GM04504 (cell line): ENCODE measurements at regions not wholly inside any gene's neighbourhood (a gene's known extent, or its start where the extent isn't known, plus 50 kb on each side); places are given as distances from the start of the nearest gene placed in this dataset.
A peak's percentile ranks its signal among the peaks of the same experiment; 100 is the strongest.

Source experiments
- DNase-seq: peaks from one replicate; pipeline ENCODE4 v3.0.0-alpha.2; 2012; ENCODE audit warnings: low read depth

DNA sequence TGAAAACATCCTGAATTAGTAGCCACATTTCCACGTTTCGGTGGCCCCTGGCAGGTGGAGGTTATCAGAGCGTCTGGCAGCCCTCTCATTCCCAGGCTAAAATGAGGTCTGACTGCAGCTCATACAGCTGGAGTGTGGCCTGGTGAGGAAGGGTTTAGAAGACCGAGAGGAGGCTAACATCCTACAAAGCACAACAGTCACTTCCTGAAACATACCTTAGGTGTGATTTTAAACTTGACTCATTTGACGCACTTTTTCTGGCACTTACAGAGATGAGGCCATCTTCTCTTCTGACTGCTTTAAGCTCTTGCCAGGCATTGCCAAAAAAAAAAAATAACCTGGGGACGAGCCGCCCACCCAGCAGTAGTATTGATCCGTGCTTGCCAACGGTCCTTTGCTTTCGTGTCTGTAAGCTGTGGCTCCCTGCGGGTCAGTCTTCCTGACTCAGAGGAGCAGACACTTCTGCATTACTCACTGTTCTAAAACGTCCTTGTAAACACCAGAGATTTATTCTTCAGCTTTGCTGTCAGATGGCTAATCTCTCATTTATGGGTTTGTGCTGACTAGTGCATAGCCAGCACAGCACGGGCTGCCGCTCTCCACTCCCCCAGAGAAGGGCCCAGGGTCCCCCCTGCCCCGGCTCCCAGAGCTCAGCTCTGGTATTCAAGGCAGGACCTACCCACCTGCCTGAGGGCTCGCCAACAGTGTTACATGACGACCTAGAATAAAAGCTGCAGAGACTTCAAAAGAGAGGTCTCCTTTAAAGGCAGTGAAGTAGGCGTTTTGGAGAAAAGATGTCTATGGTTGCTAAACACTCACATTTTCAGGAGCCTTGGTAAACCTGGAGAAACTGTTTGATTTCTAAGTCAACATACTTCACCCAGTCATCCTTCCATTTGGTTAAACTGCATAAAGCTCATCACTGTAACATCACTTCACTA is 78.5 kb upstream of the FRMD1 start:
- DNase-seq = peak; percentile 83

DNA sequence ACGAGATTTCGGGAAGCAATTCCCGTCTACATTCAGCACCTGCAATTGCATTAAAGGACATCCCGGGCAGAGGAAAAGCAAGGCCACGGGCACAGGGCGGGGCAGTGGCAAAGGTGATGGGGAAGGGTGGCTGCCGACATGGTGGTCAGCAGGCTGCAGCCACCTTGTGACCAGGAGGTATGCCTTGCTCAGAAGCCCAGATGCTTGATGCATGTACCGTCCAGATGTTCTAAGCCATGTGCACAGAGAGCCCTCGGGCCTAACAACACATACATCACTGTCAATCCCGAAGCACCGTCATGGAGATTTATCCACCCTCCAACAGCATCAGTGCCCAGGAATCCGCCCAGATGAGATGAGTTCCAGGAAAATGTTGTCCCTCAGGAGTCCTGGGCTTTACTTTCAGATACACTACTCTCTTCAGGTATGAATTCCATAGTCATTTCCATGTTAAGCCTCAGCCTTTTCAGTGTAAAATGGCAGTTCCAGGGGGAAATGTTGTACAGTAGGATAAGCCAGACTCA is 77.8 kb upstream of the FRMD1 start:
- DNase-seq = no peak

DNA sequence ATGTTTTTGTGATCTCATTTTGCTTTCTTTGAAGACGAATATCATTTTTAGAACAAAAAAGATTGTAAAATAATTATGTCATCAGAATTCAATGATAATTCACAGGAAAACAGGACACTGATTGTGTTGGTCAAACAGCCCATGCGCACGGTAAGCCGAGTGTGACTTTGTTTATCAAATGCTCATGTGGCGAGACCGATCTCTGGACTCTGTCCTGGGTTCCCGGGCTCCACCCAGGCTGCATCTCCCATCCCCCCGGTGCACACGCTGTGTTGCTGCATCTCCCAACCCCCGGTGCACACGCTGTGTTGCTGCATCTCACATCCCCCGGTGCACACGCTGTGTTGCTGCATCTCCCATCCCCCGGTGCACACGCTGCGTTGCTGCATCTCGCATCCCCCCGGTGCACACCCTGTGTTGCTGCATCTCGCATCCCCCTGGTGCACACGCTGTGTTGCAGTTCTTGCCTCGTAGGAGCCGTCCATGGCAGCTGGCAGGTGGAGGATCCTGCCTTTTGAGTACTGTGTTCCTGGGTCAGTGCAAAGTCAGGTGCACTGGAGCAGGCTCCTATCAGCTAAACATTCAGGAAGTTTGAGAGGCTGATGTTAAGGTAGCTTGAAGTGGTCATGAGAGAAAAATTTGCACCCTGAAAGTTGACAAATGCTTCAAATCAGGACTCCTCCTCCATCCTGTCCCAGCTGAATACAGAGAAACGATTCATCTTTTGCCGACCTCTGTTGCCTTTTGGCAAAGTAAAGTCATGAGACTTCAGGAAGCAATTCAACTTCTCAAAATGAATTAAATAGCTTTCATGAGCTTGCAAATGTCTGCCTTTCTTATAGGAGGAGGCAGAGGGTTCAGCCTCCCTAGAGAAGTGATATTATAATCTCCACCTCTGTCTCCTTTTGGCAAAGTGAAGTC is 77.1 kb upstream of the FRMD1 start:
- no peak for DNase-seq

DNA sequence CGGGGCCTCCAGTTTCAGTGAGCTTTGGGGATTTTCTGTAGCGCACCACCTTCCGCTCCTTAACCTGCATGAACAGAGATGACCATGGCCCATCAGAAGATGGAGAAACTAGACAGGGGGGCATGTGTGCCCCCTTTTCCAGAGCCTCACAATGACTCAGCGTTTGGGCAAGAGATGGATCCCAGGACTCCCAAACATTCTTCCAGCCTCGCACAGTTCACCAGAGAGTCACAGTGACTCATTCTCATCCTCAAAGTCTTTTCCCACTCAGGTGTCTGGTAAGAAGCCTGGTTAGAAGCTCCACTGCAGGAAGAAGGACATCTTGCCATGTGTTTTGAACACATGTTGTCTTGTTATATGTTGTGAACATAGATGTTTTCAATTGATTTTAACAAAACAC is 76.2 kb upstream of the FRMD1 start:
- DNase-seq = peak; percentile 48

DNA sequence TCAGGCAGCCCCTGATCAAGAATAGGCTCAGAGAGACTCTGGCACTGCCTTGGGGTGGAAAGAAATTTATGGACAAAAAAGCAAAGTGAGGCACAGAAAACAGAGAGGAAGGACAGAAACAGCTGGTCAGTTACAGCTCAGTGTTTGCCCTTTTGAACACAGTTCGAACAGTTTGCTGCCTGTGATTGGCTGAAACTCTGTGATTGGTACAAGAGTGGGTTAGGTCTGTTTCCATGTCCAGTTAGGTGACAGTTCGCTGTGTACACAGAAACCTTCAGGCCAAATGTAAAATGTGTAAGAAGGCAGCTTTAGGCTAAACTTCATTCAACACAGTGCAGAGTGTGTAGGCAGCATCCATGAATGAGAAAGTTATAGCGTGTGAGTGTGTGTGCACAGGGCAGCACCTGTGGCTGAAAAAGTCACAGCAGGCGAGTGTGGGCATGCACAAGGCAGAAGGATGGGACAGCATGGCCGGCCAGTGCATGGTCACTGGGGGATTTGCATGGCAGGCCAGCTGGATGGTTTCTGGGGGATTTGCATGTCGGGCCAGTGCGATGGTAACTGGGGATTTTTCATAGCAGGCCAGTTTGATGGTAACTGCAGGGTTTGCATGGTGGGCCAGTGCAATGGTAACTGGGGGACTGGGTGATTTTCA is 75.4 kb upstream of the FRMD1 start:
- DNase-seq = no peak

DNA sequence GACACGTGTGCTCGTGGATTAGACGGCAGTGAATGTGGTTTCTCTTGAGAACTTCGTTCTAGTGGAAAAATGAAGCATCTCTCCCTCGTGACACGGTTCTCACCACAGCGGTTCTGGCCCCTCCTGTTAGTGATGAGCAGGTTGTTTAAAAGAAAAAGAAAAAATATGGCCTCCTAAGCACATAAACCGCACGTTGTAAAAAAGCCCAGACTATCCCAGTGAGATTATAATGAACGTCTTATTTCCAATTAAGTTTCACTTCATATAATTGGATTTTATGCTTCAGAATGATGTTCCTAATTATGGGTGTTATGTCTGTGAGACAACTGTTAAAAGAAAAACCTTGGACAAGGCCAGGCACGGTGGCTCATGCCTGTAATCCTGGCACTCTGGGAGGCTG is 74.5 kb upstream of the FRMD1 start:
- DNase-seq = no peak

DNA sequence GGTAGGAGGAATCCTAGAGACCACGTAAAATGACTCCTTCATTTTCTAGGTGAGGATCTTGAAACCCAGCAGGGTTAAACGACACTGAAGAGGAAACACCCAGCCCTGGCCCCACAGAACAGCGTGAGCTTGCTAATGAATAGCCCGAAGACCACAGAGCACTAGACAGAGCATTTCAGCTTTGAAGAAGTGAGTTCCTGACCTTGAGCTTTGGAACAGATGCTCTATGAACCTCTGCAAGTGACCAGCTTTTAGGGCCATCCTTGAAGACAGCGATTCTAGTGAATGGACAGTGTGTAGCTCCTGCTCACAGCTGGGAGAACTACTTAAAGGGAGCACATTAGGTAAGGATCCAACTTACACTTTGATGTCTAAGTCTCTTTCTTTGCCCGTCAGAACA is 74.0 kb upstream of the FRMD1 start:
- no peak for DNase-seq

DNA sequence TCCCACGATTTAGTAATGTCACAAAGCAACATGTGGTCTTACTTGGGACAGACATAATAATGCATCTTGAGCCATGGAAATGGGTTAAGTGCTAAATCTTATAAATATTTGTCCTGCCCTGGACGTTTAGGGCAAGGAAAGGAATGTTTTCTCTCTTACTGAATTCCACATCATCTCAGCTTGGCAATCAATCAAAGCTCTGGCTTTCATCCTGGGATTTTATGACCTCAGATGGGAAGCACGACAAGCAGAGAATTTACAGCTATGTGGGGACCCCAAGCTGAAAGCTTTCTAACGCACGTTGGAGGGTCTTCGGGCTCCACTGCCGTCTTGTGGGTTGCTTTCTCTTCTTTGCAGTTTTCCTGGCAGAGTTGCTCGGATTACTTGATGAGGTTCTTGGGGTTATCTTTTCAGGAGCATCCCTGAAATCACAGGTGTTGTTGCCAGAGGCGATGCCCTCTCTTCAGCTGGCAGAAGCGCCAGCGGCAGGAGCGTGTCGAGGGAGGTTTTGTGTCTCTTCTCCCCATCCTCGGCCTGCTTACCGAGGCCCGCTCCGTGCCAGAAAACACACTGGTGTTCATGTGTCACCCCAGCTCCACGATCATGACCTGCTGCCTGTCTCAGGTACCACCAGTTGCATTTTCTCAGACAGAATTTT is 73.4 kb upstream of the FRMD1 start:
- peak; percentile 32 for DNase-seq

DNA sequence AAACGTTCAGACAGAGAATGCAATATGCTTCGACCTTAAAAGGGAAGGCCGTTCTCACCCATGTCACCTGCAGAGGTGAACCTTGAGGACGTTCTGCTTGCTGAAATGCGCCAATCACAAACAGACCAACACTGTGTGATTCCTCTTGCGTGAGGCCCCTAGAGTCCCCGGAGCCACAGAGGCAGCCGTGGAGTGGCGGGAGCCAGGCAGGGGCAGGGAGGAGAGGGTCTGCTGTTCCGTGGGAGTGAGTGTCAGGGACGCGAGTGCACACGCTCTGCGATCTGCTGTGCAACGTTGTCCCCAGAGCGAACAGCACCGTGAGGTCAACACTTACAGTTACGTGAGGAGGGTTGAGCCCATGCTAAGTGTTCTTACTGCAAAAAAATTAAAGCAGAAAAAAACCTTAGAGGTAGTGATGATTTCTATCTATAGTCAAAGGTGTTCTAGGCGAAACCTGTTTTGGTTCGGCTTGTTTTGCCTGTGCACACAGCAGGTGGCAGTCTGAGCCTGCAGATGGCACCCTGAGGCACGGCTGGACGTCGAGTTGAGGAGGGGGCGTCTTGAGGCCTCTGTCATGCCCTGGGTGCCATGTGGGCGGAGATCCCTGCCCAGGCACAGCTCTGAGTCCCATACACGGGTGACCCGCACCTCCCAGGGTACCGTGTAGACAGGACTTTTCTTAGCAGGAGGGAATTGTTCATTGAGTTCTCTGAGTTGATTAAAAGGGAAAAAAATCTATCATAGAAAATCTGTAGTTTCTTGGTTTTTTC is 71.7 kb upstream of the FRMD1 start:
- no peak for DNase-seq

DNA sequence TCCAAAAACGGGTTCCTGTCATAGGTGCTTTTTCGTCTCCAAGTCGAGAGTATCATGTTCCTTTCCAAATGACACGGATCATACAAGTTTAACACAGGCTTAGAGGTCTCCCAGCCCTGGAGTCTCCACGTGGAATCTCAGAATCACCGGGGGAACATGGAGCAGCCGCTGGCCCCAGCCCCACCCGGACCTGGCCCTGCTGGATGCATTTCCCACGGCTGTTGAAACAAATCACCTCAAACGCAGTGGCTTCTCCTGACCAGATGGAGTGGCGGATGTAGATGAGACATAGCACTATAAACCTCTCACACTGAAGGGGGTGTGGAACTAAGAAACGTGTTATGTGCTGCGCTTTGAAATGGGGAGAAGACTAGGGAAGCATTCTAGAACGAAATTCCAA is 70.0 kb upstream of the FRMD1 start:
- no peak for DNase-seq

DNA sequence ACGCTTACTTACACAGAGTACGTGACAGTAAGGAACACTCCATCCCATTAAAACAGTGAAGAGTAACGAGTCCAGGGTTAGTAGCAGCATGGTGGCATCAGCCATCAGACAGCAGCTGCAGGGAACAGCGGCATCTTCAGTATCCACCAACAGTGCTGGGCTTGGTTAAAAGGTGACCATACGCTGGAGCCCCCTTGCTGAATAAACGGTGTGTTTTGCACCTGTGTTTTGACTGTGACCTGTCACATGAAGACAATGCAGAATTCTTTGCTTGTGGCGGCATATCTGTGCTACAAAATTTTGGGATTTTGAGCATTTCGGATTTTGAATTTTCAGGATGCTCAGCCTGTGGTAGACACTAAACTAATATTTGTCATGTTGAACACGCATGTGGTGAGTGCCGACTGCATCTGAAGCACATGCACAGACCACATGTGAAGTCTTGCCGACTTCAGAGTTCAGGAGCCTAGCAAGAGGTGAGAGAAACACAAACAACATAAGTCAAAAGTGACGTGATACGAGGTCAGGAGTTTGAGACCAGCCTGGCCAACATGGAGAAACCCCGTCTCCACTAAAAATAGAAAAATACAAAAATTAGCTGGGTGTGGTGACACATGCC is 69.3 kb upstream of the FRMD1 start:
- no peak for DNase-seq

DNA sequence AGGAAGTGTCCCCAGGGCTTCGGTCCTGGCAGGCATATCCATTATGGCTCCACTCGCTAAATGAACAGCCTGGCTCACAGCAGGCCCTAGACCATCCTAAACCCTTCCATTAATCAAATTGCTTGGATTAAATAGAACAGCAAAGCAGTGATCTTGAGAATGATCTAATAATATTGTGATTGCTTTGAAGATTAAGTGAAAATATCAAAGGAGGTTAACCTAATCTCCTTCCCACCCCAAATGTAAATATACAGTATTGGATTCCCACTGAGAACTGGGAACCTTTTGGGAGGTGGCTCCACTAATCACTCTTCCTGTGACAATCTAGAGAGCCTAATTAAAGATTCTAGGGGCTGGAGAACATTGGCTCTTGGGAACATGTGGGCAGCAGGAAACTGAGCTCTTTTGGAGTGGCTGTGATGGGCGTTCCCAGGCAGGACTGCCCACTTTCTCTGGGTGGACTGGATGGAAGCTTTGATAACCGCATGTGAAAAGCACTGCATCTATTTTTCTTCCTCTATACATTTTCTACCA is 68.3 kb upstream of the FRMD1 start:
- no peak for DNase-seq

DNA sequence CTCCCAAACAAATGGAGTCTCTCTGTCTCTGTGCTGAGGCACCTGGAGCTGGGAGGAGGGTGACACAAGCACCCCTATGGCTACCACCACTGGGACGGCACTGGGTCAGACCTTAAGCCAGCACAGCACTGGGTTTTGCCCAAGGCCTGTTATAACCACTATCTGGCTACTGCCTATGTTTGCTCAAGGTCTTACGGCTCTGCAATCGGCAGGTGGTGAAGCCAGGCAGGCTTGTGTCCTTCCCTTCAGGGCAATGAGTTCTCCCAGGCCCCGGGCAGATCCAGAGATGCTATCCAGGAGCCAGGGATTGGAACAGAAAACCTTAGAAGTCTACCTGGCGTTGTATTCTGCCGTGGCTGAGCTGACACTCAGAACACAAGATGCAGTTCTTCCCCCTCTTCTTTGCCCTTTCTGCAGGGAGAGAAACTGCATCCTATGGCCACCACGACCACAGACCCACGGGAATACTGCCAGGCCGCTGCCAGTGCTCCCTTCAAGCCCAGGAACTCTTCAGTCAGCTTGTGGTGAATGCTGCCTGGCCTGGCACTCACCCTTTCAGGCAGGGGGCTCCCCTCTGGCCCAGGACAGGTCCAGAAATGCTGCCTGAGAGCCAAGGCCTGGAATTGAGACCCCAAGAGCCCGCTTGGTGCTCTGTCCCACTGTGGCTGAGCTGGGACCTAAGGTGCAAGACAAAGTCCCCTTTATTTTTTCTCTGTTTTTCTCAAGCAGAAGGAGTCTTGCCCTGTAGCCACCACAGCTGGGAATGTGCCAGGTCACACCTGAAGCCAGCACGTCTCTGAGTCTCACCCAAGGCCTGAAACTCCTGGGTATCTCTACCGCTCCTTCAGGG is 67.0 kb upstream of the FRMD1 start:
- DNase-seq = no peak

DNA sequence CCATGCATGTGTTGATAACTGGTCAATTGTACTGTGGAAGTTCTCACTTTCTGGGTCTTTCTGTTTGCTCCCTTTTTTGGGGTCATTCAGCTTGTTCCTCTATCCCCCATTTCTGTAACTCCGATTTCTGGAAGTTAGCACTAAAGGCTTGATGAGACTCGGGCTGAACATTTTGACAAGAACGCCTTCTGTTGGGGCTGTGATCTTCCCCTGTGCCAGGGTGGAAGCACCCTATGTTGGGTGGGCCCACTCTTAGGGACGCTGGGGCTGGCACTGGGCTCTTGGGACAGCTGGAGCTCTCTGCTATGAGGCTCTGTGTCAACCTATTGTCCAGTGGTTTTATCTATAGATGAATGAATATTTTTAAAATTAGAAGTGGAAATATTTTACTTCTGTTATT is 60.1 kb upstream of the FRMD1 start:
- DNase-seq = no peak

DNA sequence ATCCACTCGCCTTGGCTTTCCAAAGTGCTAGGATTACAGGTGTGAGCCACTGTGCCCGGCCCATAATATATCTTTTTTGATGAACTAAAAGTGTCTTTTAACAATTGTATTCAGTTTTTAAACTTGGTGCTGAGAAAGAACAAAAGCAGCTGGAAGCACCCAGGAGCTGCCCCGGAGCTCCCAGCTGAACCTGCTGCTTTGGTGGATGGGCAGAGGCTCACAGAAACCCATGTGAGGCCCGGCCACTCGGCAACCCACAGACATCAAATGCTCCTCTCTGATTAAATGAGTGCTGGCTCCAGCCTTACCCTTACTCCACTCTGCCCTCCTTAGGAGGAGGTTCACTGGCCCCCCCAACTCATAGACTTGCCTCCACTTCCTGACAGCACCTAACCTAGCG is 59.4 kb upstream of the FRMD1 start:
- DNase-seq = no peak

DNA sequence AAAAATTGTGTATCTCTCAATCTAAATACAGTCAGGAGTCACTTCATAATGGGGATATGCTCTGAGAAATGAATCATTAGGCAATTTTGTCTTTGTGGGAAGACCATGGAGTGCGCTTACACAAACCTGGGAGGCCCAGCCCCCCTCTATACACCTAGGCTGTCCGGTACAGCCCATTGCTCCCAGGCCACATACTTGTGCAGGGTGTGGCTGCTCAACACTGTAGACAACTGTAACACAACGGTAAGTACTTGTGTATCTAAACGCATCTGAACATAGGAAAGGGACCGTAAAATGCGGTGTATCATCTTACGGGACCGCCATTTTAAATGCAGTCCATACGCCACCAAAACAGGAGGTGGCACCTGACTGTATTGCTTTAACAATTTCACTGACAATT is 58.0 kb upstream of the FRMD1 start:
- DNase-seq = no peak

DNA sequence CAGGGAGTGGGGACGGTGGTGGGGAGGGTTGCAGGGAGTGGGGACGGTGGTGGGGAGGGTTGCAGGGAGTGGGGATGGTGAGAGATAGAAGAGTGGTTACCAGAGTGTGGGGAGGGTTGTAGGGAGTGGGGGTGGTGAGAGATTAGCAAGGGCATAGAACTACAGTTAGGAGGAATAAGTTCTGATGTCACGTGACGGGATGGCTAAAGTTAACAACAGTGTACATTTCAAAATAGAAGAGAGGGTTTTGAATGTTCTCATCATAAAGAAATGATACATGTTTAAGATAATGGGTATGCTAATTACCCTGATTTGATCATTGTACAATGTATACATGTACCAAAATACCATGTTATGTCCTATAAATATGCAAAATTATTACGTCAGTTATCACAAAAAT is 57.6 kb upstream of the FRMD1 start:
- no peak for DNase-seq

DNA sequence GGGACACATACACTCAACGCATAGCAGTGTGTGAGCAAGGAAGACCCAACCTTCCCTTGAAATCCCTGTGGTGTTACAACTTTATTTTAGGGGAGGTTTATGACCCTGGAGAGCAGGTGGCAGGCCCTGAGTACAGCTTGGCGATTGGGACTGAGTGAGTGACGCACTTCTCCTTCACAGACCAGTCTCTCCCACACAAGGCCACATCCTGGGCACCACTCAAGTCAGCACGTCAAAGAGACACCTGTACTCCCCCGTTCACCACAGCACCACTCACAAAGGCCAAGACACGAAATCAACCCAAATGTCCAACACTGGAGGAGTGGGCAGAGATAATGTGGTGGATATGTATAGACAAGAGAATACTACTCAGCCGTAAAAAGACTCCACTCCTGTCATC is 57.0 kb upstream of the FRMD1 start:
- DNase-seq = no peak

DNA sequence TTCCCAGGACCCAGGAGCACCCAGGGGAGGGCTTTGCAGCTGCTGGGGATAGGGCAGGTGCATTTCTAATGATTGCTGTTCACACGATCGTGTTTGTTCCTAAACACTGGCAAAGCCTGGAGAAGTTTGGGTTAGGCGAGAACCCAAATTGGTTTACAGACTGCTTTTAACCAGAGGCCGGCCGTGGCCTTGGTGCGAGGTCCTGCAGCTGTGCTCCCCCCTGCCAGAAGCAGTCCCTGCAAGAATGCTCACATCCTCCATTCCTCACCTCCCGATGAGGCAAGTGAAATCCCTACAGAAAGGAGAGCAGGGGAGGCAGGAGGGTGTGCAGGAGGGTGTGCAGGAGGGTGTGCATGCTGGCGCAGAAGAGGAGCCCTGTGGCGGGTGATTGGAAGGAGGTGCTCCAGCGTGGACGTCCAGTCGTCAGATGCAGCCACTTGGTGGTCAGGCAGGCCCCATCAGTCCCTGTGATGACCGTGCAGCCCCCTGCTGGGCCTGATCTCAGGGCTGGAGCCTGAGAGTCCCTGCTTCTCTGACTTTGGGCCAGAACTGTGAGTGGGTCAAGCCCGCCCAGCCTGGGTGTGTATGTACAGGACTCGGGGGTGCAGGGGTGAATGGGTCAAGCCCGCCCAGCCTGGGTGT is 55.7 kb upstream of the FRMD1 start:
- DNase-seq = no peak
